ENCODE measurements at regions not wholly inside any gene's neighbourhood (a gene's known extent, or its start where the extent isn't known, plus 50 kb on each side); places are given as distances from the start of the nearest gene placed in this dataset.
A peak's percentile ranks its signal among the peaks of the same experiment; 100 is the strongest.
"Not testable (repeated sequence)": the region's sequence is repeated elsewhere in the genome, so short reads cannot be mapped to it uniquely, and the experiment has no call there.

GRCh38 chr11:21625982-21626381 lies 566.9 kb upstream of the ANO5 start:
- intact Hi-C loops (cut with DNase I): no loop called here
- DNase-seq: peak in 8 of 42 donors; percentile 4 to 42 (median 10)

GRCh38 chr11:21628641-21629040 lies 564.2 kb upstream of the ANO5 start:
- intact Hi-C loops (cut with DNase I): no loop called here
- DNase-seq: no peak

GRCh38 chr11:21630934-21631478 lies 561.9 kb upstream of the ANO5 start:
- DNase-seq: no peak
- intact Hi-C loops (cut with DNase I): no loop called here

GRCh38 chr11:21631991-21632390 lies 560.9 kb upstream of the ANO5 start:
- no peak for DNase-seq
- intact Hi-C loops (cut with DNase I): no loop called here

- no peak for DNase-seq
- intact Hi-C loops (cut with DNase I): no loop called here
These were observed 558.4 kb upstream of the ANO5 start for GRCh38 chr11:21634491-21634890.

GRCh38 chr11:21634956-21635355 lies 557.9 kb upstream of the ANO5 start:
- DNase-seq: no peak
- intact Hi-C loops (cut with DNase I): no loop called here

- no peak for DNase-seq
- intact Hi-C loops (cut with DNase I): no loop called here
These were observed 557.3 kb upstream of the ANO5 start for GRCh38 chr11:21635394-21636145.

GRCh38 chr11:21636561-21636960 lies 556.3 kb upstream of the ANO5 start:
- intact Hi-C loops (cut with DNase I): no loop called here
- DNase-seq: no peak

- intact Hi-C loops (cut with DNase I): no loop called here
- DNase-seq: no peak
These were observed 552.4 kb upstream of the ANO5 start for GRCh38 chr11:21640491-21640890.

- intact Hi-C loops (cut with DNase I): no loop called here
- DNase-seq: no peak
These were observed 551.0 kb upstream of the ANO5 start for GRCh38 chr11:21641869-21642268.

GRCh38 chr11:21646351-21646750 lies 546.5 kb upstream of the ANO5 start:
- intact Hi-C loops (cut with DNase I): no loop called here
- DNase-seq: no peak

- DNase-seq: no peak
- intact Hi-C loops (cut with DNase I): no loop called here
These were observed 541.9 kb upstream of the ANO5 start for GRCh38 chr11:21650961-21651360.

- DNase-seq: no peak
- intact Hi-C loops (cut with DNase I): no loop called here
These were observed 538.9 kb upstream of the ANO5 start for GRCh38 chr11:21653951-21654421.

- DNase-seq: no peak
- intact Hi-C loops (cut with DNase I): no loop called here
These were observed 536.8 kb upstream of the ANO5 start for GRCh38 chr11:21656065-21656464.

GRCh38 chr11:21658654-21659193 lies 534.2 kb upstream of the ANO5 start:
- intact Hi-C loops (cut with DNase I): no loop called here
- no peak for DNase-seq

- DNase-seq; intact Hi-C loops (cut with DNase I): not testable (repeated sequence)
These were observed 533.5 kb upstream of the ANO5 start for GRCh38 chr11:21659377-21659776.

- intact Hi-C loops (cut with DNase I): no loop called here
- DNase-seq: no peak
These were observed 532.9 kb upstream of the ANO5 start for GRCh38 chr11:21659961-21660360.

- intact Hi-C loops (cut with DNase I): no loop called here
- no peak for DNase-seq
These were observed 517.8 kb upstream of the ANO5 start for GRCh38 chr11:21675049-21675616.

- intact Hi-C loops (cut with DNase I): no loop called here
- no peak for DNase-seq
These were observed 505.2 kb upstream of the ANO5 start for GRCh38 chr11:21687643-21688042.

- intact Hi-C loops (cut with DNase I): no loop called here
- DNase-seq: no peak
These were observed 488.3 kb upstream of the ANO5 start for GRCh38 chr11:21704539-21704938.

All from head of caudate nucleus (tissue), 42 donors.